HG02763 (cell line): ENCODE measurements at regions not wholly inside any gene's neighbourhood (a gene's known extent, or its start where the extent isn't known, plus 50 kb on each side); places are given as distances from the start of the nearest gene placed in this dataset.

Experiments
- ATAC-seq: cut with Tn5 transposase; IDR thresholded peaks from one replicate; pipeline ENCODE4 v1.9.1; 2021; ENCODE audit warnings: mild to moderate bottlenecking, moderate library complexity; ENCODE audit not compliant: unreplicated experiment

DNA sequence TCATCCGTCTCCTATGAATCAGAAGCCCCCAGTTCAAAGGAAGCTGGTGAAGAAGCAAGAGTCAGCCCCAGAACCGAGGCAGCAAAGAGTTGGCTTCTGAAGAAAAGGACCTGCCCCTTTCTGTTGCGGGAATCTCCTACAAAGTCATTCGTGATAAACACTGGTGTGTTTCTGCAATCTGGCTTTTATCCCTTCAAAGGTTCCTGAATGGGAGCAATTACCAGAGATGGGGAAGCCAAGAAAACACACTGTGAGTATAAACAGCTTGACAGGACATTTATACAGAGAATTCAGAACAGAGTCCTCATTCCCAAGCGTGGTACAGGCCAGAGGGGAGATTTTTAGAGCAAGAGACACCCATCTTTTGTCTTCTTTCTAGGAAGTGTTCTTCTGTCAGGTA lies 226.8 kb upstream of the LNX1 start:
- ATAC-seq: no peak

DNA sequence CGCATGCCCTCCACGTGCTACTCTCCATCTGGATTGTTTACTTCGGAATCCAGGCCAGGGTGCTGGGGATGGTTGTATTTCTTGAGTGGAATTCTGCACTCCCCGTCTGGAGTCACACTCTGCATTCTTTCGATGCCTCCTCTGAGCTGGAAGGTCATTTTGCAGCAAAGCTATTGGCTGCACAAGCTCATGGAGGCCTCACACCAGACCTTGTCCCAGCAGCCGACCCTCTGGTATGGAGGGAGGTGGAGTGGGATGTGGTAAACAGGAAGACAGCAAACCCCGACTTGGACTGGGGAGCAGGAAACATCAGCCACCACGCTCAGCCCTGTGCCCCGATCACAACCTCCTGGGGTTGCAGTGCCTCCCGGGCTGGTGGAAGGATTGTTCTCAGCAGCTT lies 225.3 kb upstream of the LNX1 start:
- no peak for ATAC-seq

DNA sequence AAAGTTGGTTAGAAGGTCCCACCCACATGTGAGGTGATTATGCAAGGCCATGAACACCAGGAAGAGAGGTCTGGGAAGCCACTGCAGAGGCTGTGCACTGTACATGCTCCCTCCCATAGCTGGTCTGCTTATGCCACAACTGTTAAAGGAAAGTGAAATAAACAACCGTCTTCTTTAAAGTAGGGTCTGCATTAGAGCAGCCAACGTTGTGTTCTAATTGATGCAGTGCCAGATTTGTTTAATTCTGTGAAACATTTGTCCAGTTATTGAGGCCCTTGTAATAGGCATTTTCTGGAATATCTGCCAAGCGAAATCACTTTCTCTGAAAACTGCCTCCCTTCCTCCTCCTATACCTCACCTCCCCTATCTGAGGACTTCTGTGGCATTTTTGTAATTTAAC lies 224.0 kb upstream of the LNX1 start:
- no peak for ATAC-seq

DNA sequence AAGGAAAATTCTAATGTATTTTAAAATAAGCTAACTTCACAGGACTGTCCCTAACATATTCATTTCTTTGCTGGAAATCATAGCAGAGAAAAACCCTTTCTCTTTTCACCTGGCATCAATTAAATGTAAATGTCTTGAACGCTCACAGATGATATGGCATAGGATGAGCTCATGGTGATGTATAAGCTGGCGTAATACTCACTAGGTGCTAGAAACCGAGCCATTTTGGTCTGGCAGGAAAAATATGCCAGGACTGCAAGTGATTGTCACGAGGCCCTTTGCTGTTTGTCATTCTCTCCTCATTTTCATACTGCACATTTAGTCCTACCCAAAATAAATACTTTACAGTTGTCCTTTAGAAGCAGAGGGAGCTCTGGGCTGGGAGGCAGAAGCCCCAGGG lies 222.7 kb upstream of the LNX1 start:
- ATAC-seq: no peak

DNA sequence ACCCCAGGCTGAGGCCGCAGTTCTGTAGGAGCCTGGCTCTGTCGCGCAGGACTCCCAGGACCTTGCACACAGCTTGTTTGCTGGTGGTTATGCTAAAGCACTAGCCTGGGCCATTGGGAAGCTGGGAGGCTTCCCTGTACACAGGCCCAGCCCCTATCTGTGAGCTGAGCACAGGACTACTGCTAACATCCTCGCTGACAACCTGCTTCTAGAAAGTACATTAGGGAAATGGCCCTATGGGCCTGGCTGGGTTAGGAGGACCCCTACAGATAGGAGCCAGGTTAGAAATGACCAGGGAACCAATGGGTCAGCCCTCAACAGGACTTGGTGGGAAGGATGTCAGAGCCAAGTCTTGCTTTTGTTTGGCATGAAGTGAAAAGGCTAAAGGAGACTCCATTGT lies 219.4 kb upstream of the LNX1 start:
- ATAC-seq: no peak

DNA sequence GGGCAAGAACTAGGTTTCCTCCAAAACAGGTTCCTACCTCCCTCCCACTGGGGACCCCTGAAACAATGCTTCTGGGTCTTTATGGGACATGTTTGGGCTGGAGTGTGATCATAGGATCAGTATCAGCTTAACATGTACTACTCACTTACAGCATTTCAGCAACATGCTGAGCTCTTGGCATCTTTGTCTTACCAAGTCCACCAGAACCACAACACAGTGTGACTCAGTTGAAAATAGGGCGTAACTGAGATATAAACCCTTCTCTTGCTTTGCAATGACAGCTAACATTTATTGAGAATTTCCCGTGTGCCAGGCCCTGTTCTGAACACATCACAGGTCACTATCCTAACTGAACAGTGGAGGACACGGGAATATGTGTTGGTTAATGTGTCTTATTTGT lies 218.5 kb upstream of the LNX1 start:
- no peak for ATAC-seq

DNA sequence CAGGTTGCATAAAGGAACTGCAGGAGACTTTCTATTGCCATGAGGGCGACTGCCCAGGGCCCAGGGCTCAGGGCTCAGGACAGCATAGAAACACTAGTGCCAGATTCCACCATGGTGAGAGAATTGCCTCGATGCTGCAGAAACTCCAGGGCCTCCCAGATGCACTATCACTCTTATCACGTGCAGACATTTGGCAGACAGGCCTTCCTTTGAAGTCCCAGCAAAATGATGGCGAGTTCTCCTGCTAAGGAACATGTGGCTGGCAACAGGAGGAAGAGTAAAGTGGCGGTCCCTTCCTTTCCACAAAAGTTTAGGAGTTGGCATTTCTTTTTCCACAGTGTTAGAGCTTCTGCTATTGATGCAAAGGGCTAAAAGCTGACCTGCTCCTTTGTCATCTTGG lies 214.0 kb upstream of the LNX1 start:
- no peak for ATAC-seq

DNA sequence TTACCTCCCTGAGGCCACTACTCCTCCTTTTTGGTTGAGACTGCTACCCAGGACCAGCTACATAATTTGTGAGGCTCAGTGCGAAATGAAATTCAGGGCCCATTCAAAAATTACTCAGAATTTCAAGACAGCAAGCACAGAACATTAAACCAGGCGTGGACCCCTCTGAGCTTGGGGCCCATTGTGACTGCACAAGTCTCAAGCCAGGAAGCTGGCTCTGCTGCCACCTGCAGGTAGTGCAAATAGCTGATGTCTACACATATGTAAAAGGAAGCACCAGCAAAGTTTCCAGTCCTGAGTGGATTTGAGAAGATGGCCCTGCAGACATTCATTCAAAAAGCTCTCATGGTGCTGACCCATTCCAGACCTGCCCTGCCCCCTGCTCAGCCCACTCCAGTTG lies 213.4 kb upstream of the LNX1 start:
- peak; percentile 58 for ATAC-seq

DNA sequence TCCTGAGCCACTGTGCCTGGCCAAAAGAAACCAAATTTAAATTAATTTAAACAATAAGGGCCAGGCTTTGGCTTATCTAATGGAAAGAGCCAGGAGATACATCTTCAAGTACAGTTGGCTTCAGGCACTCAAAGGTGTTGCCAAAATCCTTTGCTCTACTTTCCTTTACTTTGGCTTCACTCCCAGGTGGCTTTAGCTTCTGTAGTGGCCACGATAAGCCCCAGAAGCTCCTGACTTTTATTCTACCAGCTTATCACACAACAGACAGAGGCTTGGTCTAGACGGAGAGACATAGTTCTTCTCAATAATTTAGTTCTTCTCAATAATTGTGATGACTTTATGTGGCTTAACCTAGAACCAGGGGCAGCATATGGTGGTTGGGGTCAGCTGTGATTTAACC lies 211.2 kb upstream of the LNX1 start:
- ATAC-seq: no peak

DNA sequence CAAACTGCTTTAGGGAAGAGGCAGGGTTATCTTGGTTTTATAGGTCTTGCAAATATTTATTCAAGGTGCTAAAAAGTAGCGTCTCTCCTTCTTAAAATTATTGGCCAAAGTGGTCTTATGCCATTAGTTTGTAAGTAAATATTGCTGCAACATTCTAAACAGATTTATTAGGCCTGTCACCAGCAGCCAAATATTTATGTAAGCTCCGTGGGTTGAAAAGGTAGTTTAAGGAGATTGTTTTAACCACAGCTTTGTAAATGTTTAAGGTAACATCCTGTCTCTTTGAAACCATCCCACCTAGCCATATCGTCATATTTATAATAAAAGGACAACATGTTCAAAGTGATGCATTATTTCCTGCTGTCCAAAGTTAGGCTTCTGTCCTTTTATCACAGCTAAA lies 210.1 kb upstream of the LNX1 start:
- ATAC-seq: no peak

DNA sequence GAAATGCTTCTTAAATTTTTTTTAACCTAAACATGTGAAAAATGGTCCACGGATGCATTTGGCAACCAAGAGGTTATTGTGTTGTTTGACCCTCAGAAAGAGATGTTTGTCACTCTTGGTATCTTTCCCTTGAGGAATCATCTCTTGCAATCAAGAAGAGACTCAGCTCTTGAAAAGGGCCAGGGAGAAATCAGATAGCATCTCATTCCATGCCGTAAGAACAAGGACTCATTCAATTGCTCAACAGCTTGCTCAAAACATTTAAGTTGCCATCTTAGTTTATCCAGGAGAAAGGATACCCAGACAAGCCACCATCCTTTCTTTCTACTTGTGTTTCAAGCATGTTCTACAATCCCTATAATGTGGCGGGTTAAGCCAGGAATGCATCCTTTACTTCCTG lies 209.5 kb upstream of the LNX1 start:
- no peak for ATAC-seq

DNA sequence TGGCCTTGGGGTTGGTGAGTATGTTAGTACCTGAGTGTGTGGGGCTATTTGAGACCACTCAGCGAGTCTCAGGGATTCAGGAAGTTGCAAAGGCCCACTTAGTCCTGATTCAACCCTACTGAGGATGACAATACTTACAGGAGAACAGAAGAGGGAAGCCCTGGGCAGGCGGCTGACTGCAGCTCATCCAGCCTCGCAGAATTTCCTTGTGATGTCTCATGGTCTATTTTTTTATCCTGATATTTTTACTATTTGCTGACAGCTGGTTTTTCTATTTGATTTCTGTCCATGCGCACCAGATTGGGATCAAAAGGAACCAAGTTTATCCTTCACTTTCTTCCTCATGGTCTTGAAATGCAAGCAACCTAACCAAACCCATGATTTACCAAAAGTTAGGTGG lies 201.8 kb upstream of the LNX1 start:
- no peak for ATAC-seq

DNA sequence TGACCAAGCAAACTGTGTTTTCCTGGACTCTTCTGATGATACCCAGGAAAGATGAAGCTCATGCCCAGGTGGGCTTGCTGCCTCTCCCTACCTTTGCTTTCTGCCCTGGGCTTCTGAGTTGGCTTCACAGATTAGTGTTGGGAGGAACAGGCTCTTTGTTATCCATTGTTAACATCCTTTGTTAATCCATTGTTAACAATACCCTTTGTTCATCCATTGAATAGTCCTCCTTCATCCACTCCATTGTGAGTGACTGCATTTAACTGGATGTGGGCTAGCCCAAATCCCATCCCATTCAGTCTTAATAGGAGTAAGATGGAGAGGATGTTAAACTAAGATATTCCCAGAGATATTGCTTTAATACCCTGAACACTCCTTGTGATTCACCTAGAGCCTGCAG lies 199.0 kb upstream of the LNX1 start:
- no peak for ATAC-seq

DNA sequence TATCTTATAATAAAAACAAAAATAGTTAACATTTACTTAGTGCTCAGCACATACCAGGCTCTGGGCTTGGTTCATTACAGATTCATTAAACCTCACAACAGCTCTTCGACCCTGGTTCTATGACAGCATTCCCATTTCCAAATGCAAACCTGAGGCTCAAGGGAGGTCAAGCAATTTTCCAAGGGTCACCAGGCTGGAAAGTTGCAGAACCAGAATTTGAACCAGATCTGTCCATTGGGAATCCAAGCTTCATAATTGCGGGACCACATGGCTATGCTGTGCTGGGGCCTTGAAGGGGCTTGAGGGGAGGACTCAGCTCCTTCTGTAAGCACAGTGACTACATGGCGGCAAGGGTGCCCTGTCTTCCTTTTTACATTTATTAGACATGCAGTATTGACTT lies 197.3 kb upstream of the LNX1 start:
- ATAC-seq: no peak

DNA sequence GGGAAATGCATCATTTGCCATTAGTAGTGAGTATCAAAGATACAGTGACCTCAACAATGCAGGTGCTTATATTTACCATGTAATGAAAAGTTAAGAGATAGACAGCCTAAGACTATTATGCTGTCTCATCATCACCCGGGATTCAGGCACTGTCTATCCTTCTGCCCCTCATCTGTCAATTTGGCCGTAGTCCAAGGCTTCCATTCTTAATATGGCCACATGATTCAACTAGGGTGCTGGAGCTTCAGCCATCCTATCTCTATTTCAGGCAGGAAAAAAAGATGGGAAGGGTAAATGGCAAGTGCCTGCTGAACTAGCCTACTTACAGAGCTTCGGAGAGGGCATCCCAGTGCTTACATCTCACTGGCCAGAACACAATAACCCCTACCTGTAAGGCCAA lies 196.7 kb upstream of the LNX1 start:
- ATAC-seq: no peak

DNA sequence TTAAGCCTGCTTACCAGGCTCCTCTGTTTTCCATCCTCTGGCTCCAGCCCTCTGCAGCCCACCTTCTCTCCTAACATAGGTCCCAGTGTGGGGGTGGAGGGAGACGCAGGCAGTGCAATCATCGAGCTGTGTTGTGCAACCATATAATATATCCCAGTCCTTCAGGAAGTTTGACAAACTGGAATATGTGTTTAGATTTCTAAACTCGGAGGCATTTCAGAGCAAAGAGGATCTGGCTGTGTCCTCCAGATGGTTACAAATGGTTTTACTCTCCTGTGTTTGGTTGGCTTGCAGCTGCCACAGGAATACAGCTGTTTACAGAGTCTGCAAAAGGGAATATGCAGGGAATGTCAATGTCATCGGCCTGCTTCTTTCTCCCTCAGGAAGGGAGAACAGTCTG lies 195.3 kb upstream of the LNX1 start:
- ATAC-seq: no peak

DNA sequence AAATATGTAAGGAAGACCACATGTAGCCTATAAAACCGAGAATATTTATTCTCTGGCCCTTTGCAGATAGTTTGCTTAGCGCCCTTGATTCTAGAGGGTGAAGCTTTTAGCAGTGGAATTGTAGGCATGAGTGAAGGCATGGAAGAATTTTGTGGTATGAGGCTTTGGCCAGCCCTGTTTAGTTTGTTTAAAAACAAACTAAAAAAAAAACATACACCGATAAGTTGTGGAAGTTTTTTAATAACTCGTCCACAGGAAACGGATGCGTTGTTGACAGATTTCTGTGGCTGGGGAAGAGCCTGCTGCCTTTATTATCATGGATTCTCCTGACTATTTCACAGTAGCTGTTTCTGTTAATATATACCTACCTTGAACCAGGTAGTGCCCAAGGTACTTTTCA lies 194.7 kb upstream of the LNX1 start:
- ATAC-seq: no peak

DNA sequence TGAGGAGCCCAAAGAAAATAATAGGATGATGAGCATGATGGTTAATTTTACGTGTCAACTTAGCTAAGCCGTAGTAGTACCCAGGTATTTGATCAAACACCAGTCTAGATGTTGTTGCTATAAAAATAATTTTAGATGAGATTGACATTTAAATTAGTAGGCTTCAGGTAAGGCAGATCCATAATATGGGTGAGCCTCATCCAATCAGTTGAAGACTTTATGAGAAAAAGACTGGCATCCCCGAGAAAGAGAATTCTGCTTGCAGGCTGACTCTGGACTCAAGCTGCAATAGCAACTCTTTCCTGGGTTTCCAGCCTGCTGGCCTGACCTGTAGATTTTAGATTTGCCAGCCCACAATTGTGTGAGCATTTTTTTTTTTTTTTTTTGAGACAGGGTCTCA lies 192.8 kb upstream of the LNX1 start:
- ATAC-seq: no peak

DNA sequence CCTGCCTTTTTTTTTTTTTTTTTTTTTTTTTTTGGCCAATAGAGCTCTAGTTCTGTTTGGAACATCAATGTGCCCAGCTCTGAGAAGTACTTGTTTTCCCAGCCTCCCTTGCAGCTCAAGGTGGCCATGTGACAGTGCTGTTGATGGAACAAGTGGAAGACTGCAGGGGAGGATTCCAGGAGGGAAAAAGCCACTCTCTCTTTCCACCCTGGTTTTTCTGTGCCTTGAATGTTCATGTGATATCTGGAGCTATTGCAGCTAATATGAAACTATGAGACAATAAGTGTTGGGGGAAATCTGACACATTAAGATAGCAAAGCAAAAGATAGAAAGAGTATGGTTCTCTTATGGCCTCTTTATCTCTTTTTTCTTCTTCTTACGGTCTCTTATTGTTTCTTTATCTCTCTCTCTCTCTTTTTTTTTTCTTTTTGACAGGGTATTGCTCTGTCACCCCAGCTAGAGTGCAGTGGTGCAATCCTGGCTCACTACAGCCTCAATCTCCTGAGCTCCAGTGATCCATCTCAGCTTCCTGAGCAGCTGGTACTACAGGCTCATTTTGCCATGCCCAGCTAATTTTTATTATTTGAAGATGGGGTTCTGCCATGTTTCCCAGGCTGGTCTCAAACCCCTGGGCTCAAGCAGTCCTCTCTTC lies 192.0 kb upstream of the LNX1 start:
- no peak for ATAC-seq

DNA sequence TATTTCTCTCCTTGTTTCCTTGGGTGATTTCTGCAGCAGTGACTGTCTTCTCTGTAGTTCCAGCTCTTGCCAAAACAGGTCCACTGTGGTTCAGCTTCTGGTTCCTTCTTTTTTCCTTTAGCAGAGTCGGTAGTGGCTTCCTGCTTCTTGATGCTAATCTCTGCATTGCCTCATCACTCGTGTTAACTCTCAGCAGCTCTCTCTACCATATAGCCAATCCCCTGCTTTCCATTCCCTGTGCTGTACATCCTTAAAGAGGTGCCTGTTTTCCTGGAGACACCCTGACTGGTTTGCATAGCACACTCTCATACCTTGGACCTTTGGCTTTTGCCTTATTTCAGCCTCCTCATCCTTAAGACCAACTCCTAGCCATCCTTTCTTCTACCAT lies 191.2 kb upstream of the LNX1 start:
- no peak for ATAC-seq

DNA sequence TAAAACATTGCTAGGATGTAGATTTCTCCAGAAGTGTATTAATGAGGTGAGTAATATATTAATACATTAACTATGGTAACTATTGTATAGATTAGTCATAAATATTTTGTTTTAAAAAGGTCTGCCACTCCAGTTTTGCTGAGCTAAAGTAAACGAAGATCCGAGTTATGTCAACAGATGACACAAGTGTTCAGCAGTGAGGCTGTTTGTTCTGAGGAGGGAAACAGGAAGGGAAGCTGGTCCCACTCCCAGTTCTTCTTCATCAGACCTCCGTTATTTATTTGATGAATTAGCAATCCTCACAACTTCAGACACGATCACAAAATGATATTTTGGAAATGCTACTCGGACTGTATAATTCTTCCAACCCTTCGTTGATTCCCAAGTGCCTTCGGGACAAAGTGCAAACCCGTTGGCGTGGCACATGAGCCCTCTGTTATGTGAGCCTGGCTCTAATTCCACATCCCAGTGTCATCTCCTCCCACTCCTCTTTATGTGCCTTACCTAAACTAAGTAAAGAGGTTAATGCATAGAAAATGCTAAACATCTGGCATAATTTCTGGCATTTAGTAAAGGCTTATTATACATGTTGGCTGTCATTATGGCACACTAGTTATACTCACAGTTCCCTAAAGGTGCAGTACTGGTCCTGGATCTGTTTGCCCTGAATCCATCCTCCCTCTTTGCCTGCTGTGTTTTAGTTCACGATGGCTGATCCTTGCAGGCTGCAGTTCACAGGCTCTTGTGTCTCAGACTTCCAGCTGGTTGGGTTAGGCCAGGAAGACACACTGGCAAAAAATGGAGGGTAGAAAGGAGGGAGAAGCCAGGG lies 190.6 kb upstream of the LNX1 start:
- ATAC-seq: no peak

DNA sequence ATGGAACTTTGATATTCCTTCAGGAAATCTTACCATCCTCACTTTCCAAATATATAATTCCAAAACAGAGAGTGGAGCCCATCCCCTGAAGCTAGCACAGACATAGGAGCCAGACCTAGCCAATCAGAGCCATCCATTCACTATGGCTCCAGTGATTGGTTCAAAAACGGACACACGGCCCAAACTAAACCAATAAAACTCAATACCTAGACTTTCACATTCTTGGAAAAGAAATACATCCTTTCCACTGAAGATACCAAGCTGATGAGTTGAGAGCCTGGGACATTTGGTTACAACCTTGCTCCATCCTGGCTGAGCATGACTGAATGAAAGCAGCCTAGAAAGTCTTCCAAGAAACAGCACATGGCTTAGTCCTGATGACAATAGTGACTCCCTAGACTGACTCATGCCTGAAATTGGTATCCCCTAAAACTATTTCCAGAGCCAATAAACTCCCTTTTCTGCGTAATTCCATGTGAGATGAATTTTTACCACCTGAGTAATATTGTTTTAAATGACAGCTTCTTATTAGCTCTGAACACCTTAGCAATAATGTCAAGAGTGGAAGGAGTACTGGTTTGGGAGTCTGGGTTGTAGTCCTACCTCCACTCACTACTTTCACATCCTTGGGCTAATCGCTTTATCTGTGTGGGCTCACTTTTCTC lies 189.6 kb upstream of the LNX1 start:
- no peak for ATAC-seq
